ENCODE measurements at regions not wholly inside any gene's neighbourhood (a gene's known extent, or its start where the extent isn't known, plus 50 kb on each side); places are given as distances from the start of the nearest gene placed in this dataset.

DNA sequence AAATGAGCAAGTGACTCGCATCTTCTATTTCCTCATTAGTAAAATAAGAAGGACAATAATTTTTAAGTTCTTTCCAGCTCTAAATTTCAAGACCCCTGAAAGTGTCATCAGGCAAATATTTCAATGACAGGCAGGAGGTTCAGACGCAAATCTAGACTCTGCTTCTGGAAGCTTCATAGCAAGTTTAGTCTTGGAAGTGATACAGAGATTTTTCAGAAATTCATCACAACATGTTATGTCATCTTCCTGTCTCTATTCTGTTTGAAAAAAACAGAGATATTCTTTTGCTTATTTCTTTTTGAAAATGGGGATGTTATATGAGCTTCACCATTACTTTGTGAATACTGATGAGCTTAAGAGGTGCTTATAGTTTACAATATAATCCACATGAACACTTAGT, 74.0 kb downstream of the C3orf85 start:
- DNase-seq, result no peak

DNA sequence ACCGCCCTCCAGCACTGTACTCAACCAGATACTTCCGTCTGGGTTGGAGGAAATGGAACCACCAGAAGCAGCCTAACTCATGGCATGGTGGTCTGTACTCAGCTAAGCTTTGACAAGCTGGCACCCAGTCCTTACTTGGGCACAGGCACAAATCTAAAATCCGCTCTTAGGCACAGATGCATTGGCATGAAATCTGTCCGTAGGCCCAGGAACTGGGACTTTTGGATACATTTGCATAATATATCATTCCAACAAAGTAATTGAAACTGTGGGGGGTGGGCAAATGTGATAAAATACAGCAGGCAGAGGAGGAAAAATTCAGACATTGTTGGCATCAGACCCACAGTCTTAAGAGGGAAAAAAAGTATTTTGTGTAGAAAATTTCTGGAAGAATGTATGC, 75.4 kb downstream of the C3orf85 start:
- no peak for DNase-seq

DNA sequence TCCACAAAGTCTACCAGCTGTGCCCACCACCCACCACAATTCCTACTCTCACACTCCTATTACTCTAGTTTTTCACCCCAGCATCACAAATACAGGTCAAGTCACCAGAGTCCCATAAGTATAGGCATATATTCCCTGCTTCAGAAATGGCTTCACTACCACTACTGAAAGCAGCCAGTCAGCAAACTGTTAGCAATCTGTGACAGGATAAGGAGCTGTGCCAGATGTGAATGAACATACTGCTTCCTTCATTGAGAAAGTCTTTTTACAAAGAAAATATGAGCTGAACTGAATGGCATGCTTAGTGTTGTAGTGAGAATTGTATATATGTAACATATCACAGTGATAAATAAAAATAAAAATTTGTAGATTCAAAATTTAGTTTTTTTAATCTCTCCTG, 76.8 kb downstream of the C3orf85 start:
- no peak for DNase-seq

DNA sequence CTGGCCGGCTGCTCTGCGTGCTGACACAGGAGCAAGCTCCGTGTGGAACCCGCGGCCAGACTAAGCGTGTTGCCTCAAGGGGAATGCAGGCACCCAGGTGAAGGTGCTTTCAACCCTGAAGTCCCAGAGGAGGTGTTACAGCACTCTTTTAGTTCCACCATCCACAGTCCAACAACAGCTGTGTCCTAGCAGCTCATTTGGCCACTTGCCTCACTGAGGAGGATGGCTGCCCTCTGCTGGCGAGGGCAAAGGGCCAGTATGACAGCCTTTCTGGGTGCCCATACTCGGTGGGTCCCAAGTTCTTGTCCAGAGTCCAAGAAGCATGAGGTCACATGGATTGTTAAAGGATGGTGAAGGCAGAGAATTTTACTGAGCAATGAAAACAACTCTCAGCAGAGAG, 87.8 kb downstream of the C3orf85 start:
- DNase-seq, result peak in 2 of 56 donors; percentile 0 to 8

DNA sequence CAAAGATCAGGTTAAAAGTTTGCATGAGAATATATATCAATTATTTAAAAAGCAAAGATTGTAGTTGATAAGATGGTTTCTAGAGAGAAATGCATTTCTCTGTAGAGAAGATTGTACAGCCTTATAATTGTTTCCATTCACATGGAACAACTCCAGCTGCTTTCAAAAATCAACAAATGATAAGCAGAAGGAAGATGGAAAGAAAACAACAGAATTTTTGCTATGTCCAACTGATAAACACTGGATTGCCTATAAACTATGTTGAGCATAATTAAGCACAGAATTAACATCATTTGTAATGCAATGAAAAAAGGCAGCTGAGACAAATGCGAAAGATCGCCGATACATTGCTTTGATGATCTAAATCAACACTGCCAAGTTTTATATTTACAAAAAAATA, 89.0 kb downstream of the C3orf85 start:
- no peak for DNase-seq

DNA sequence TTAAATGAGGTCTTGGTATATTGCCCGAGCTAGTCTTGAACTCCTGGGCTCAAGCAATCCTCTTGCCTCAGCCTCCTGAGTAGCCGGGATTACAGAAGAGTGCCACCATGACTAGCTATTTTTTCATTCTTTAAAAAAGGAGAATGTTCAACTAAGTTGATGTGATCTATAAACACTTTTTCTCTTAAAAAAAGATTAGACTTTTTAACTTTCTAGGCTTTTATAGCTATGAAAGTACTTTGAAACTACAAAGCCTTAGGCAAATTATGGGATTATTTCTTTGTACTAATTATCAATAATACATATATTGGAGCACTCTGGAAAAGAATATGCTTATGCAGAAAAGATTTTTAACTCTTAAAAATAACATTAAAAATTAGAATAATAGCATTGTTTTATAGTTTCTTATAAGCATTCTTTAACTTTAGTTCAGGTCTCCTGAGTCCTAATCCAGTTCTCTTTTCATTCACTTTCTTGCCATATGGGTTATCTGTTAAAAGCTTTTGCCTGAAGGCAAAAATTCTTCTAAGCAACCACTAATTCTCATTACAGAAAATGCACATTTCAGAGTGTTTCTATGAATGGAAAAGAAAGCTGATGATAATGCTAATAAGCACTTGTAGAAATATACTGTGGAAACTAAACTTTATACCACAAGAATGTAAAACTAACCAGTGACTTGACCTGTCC, 87.8 kb downstream of the DPPA2 start:
- DNase-seq, result no peak

DNA sequence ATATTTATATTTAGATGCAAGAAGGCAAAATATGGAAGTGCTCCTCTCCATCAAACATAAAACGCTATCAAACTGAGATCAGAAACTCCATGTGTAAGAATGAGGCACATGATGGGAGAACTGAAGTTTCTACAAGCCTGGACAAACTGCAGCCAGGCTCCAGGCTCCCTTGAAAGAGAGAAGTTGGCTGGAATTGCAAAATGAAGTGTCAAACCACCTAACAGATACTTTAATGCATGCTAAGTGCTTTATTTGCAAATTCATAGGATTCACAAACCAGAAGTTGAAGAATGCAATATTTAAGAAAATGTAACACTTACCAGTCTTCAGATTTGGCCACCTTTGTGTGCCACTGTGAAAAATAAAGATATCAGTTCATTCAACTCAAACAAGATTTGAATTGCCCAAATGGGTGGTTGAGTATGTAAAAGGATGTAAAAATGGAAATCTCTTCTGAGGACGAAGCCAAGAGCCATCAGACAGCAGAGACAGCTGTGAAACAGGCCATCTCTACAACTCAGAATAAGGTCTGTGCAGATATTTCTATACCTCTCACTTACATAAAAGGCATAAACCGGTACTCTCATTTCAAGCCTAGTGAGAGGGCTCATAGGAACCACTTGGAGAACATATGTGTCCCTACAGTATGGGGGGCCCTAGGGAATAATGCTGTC, 87.0 kb downstream of the DPPA2 start:
- DNase-seq, result no peak

DNA sequence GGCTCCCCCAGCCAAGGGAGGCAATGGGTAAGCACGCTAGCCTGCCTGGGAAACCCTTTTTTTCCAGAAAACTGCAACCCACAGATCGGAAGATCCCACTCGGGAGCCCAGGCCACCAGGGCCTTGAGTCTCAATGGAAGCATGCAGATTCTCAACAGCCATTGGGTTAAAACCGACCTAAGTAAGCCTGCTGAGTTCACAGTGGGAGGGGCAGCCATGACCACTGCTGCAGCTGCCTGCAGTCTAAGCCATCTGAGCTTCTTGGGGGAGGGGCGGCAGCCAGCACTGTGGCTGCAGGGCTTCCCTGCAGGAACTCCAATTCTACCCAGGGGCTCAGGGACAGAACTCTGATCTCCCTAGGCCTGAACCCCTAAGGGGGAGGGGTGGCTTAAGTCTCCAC, 82.0 kb downstream of the DPPA2 start:
- no peak for DNase-seq

DNA sequence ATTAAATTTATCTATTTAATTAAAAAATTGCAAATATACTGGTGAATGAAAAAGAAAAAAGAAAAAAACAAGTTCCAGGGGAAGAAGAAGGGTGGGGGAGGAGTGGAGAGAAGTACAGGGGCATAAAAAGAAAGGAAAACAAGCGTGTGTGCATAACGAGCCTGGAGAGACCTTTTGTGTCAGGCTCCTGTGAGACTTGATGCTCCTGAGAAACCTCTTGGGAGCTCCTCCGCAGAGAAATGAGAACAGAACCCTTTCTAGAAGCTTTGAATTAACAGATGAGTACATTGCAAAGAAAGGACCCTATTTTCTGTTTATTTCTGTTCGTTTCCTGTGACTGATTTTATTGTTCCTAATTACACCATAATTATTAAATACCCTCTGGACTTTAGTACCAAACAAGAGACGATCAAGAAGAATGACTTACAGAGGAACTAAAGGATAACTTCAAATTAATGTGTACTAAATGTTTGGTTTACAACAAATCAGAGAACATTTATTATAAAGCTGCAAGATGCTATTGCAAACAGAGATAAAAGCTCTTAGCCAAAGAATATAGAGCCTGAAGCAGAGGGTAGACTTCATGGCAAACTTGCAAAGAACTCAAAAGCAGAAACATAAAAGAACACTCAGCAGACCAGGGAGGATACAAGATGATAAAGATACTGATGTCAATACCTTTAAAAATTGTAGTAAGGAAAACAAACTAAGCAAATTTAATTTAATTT, 74.7 kb downstream of the DPPA2 start:
- no peak for DNase-seq

DNA sequence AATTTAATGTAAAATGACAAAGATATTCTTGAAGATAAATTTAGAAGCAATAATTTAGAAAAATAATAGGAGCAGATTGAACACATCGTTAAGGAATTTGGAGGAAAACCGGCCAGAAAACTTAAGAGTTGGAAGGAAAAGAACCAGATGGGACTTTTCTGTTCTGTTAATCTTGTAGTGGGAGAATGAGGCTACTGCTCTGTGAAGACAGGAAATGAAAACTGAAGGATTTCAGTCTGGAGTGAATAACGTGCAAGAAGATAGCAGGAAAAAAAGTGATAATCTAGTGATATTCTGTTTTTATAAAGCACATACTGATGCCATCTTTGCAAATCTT, 74.2 kb downstream of the DPPA2 start:
- DNase-seq, result no peak
